WTC11 (cell line): ENCODE measurements at regions not wholly inside any gene's neighbourhood (a gene's known extent, or its start where the extent isn't known, plus 50 kb on each side); places are given as distances from the start of the nearest gene placed in this dataset.

Source experiments
- ATAC-seq: fragments of 200-7000 bp; cut with Tn5 transposase; 2 replicates; pipeline ENCODE4 v1.10.0; 2021; ENCODE audit warnings: mild to moderate bottlenecking, moderate library complexity
- CTCF ChIA-PET: fragments of 300-600 bp; sonication (Branson Sonifier 250); formaldehyde crosslinking; loops from one replicate; lab custom pipeline; 2021; ENCODE audit warnings: antibody characterized with exemption; lab: Charles Lee
- POLR2A ChIA-PET: fragments of 350-600 bp; sonication (Branson Sonifier 250); formaldehyde crosslinking; loops from one replicate; lab custom pipeline; 2021; ENCODE audit warnings: antibody characterized with exemption; lab: Charles Lee
- DNase-seq: peaks from one replicate; pipeline ENCODE4 v3.0.0; 2021; ENCODE audit warnings: low spot score
- H3K27ac Mint-ChIP-seq: 2 replicates; pipeline ENCODE4 v1.8.0; 2021; ENCODE audit warnings: mixed read lengths
- H3K27me3 Mint-ChIP-seq: 2 replicates; pipeline ENCODE4 v1.8.0; 2021; ENCODE audit warnings: low read depth, mild to moderate bottlenecking, moderate library complexity, mixed read lengths
- H3K36me3 Mint-ChIP-seq: 2 replicates; pipeline ENCODE4 v1.8.0; 2021; ENCODE audit warnings: mixed read lengths
- H3K4me1 Mint-ChIP-seq: 2 replicates; pipeline ENCODE4 v1.8.0; 2022; ENCODE audit warnings: mixed read lengths
- H3K4me3 Mint-ChIP-seq: 2 replicates; pipeline ENCODE4 v1.8.0; 2021; ENCODE audit warnings: mild to moderate bottlenecking, moderate library complexity, mixed read lengths
- H3K9me3 Mint-ChIP-seq: 2 replicates; pipeline ENCODE4 v1.8.0; 2021; ENCODE audit warnings: mixed read lengths
- EMX1 ChIP-seq: fragments of 250-450 bp; sonication (Bioruptor Pico); IDR thresholded peaks from 2 replicates; pipeline ENCODE4 v1.8.0; 2021; ENCODE audit warnings: mild to moderate bottlenecking
- ETV6 ChIP-seq: sonication (generic); formaldehyde crosslinking; IDR thresholded peaks from 2 replicates; pipeline ENCODE4 v1.8.1; 2022; ENCODE audit warnings: mild to moderate bottlenecking, missing genetic modification reagents
- FOXJ3 ChIP-seq: sonication (generic); formaldehyde crosslinking; IDR thresholded peaks from 2 replicates; pipeline ENCODE4 v1.9.0; 2021; ENCODE audit warnings: missing genetic modification reagents, mild to moderate bottlenecking, borderline replicate concordance
- FOXK1 ChIP-seq: sonication (generic); formaldehyde crosslinking; IDR thresholded peaks from 2 replicates; pipeline ENCODE4 v1.8.0; 2022; ENCODE audit warnings: mild to moderate bottlenecking, moderate library complexity, missing genetic modification reagents
- GABPB1 ChIP-seq: sonication (generic); formaldehyde crosslinking; IDR thresholded peaks from 2 replicates; pipeline ENCODE4 v1.8.1; 2023; ENCODE audit warnings: mild to moderate bottlenecking, missing genetic modification reagents
- IRF2 ChIP-seq: sonication (generic); formaldehyde crosslinking; IDR thresholded peaks from 2 replicates; pipeline ENCODE4 v1.8.0; 2022; ENCODE audit warnings: low read depth, missing genetic modification reagents, borderline replicate concordance
- JUN ChIP-seq: sonication (generic); formaldehyde crosslinking; IDR thresholded peaks from 2 replicates; pipeline ENCODE4 v1.8.0; 2023; ENCODE audit warnings: mild to moderate bottlenecking, missing genetic modification reagents
- KAT7 ChIP-seq: sonication (generic); formaldehyde crosslinking; IDR thresholded peaks from 2 replicates; pipeline ENCODE4 v1.8.1; 2023; ENCODE audit warnings: missing genetic modification reagents, mild to moderate bottlenecking, borderline replicate concordance
- MXD4 ChIP-seq: fragments of 250-450 bp; sonication (Bioruptor Pico); IDR thresholded peaks from 2 replicates; pipeline ENCODE4 v1.8.0; 2021; ENCODE audit warnings: mild to moderate bottlenecking, moderate library complexity, borderline replicate concordance
- RELA ChIP-seq: sonication (generic); formaldehyde crosslinking; IDR thresholded peaks from 2 replicates; pipeline ENCODE4 v1.8.1; 2022; ENCODE audit warnings: missing genetic modification reagents, mild to moderate bottlenecking, borderline replicate concordance
- TCF7 ChIP-seq: sonication (generic); formaldehyde crosslinking; IDR thresholded peaks from 2 replicates; pipeline ENCODE4 v1.8.0; 2022; ENCODE audit warnings: mild to moderate bottlenecking, low read depth, missing genetic modification reagents, moderate library complexity
- ZBTB21 ChIP-seq: sonication (generic); formaldehyde crosslinking; IDR thresholded peaks from 2 replicates; pipeline ENCODE4 v1.8.1; 2023; ENCODE audit warnings: mild to moderate bottlenecking, missing genetic modification reagents, borderline replicate concordance
- ZNF219 ChIP-seq: sonication (generic); formaldehyde crosslinking; IDR thresholded peaks from 2 replicates; pipeline ENCODE4 v1.8.0; 2023; ENCODE audit warnings: missing genetic modification reagents, mild to moderate bottlenecking, borderline replicate concordance
- ZNF416 ChIP-seq: fragments of 250-450 bp; sonication (Bioruptor Pico); IDR thresholded peaks from 2 replicates; pipeline ENCODE4 v1.9.0; 2021; ENCODE audit warnings: mild to moderate bottlenecking, inconsistent platforms
- TF ChIP-seq, protein P1 (sequence below): sonication (generic); formaldehyde crosslinking; IDR thresholded peaks from 2 replicates; pipeline ENCODE4 v1.8.1; 2022; ENCODE audit warnings: mild to moderate bottlenecking, missing genetic modification reagents, moderate library complexity, borderline replicate concordance
- TF ChIP-seq, protein P2 (sequence below): sonication (generic); formaldehyde crosslinking; IDR thresholded peaks from 2 replicates; pipeline ENCODE4 v1.8.1; 2022; ENCODE audit warnings: low read depth, missing genetic modification reagents, borderline replicate concordance
- TF ChIP-seq, protein P3 (sequence below): sonication (generic); formaldehyde crosslinking; IDR thresholded peaks from 2 replicates; pipeline ENCODE4 v1.8.0; 2023; ENCODE audit warnings: missing genetic modification reagents, mild to moderate bottlenecking, borderline replicate concordance
- TF ChIP-seq, protein P4 (sequence below): fragments of 200-600 bp; IDR thresholded peaks from 2 replicates; pipeline ENCODE4 v1.8.0; 2022; ENCODE audit warnings: antibody characterized with exemption
- TF ChIP-seq, protein P5 (sequence below): sonication (generic); formaldehyde crosslinking; IDR thresholded peaks from 2 replicates; pipeline ENCODE4 v1.8.1; 2023; ENCODE audit warnings: mild to moderate bottlenecking, missing genetic modification reagents, moderate library complexity

DNA sequence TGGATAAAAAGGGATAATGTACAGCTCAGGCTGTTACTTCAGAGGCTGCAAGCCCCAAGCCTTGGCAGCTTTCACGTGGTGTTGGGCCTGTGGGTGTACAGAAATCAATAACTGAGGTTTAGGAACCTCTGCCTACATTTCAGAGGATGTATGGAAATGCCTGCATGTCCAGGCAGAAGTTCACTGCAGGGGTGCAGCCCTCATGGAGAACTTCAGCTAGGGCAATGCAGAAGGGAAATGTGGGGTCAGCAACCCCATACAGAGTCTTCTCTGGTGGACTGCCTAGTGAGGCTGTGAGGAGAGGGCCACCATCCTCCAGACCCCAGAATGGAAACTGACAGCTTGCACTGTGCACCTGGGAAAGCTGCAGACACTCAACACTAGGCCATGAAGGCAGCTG lies 1350.3 kb downstream of the ROBO2 start (continued):
- TF ChIP-seq, protein P1, sequence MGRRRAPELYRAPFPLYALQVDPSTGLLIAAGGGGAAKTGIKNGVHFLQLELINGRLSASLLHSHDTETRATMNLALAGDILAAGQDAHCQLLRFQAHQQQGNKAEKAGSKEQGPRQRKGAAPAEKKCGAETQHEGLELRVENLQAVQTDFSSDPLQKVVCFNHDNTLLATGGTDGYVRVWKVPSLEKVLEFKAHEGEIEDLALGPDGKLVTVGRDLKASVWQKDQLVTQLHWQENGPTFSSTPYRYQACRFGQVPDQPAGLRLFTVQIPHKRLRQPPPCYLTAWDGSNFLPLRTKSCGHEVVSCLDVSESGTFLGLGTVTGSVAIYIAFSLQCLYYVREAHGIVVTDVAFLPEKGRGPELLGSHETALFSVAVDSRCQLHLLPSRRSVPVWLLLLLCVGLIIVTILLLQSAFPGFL (CRISPR knock-in tag), result no peak
- TF ChIP-seq, protein P2, sequence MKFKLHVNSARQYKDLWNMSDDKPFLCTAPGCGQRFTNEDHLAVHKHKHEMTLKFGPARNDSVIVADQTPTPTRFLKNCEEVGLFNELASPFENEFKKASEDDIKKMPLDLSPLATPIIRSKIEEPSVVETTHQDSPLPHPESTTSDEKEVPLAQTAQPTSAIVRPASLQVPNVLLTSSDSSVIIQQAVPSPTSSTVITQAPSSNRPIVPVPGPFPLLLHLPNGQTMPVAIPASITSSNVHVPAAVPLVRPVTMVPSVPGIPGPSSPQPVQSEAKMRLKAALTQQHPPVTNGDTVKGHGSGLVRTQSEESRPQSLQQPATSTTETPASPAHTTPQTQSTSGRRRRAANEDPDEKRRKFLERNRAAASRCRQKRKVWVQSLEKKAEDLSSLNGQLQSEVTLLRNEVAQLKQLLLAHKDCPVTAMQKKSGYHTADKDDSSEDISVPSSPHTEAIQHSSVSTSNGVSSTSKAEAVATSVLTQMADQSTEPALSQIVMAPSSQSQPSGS (CRISPR knock-in tag), result no peak

DNA sequence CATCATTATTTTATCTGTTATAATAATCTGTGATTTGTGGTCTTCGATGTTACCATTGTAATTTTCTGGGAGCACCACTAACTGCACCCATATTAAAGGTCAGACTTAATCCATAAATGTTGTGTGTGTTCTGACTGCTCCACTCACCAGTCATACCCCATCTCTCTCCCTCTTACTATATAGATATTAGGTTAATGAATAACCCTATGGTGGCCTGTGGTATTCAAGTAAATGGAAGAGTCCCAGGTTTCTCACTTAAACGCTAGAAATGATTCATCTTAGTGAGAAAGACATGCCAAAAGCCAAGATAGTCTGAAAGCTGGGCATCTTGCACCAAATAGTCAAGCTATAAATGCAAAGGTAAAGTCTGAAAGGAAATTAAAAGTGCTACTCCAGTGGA lies 1358.5 kb downstream of the ROBO2 start:
- H3K27ac Mint-ChIP-seq, result no peak overlapping the region
- no peaks in the 10 kb centered on the region; the same call in 1 of the 2 replicates for H3K36me3 Mint-ChIP-seq
- H3K9me3 Mint-ChIP-seq, result peaks cover 6% of the 10 kb centered on the region
- TF ChIP-seq ZNF219 (CRISPR knock-in tag), result no peak
- TF ChIP-seq, protein P3, sequence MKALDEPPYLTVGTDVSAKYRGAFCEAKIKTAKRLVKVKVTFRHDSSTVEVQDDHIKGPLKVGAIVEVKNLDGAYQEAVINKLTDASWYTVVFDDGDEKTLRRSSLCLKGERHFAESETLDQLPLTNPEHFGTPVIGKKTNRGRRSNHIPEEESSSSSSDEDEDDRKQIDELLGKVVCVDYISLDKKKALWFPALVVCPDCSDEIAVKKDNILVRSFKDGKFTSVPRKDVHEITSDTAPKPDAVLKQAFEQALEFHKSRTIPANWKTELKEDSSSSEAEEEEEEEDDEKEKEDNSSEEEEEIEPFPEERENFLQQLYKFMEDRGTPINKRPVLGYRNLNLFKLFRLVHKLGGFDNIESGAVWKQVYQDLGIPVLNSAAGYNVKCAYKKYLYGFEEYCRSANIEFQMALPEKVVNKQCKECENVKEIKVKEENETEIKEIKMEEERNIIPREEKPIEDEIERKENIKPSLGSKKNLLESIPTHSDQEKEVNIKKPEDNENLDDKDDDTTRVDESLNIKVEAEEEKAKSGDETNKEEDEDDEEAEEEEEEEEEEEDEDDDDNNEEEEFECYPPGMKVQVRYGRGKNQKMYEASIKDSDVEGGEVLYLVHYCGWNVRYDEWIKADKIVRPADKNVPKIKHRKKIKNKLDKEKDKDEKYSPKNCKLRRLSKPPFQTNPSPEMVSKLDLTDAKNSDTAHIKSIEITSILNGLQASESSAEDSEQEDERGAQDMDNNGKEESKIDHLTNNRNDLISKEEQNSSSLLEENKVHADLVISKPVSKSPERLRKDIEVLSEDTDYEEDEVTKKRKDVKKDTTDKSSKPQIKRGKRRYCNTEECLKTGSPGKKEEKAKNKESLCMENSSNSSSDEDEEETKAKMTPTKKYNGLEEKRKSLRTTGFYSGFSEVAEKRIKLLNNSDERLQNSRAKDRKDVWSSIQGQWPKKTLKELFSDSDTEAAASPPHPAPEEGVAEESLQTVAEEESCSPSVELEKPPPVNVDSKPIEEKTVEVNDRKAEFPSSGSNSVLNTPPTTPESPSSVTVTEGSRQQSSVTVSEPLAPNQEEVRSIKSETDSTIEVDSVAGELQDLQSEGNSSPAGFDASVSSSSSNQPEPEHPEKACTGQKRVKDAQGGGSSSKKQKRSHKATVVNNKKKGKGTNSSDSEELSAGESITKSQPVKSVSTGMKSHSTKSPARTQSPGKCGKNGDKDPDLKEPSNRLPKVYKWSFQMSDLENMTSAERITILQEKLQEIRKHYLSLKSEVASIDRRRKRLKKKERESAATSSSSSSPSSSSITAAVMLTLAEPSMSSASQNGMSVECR (CRISPR knock-in tag), result no peak
- no peak for TF ChIP-seq JUN (CRISPR knock-in tag)
- TF ChIP-seq, protein P4, sequence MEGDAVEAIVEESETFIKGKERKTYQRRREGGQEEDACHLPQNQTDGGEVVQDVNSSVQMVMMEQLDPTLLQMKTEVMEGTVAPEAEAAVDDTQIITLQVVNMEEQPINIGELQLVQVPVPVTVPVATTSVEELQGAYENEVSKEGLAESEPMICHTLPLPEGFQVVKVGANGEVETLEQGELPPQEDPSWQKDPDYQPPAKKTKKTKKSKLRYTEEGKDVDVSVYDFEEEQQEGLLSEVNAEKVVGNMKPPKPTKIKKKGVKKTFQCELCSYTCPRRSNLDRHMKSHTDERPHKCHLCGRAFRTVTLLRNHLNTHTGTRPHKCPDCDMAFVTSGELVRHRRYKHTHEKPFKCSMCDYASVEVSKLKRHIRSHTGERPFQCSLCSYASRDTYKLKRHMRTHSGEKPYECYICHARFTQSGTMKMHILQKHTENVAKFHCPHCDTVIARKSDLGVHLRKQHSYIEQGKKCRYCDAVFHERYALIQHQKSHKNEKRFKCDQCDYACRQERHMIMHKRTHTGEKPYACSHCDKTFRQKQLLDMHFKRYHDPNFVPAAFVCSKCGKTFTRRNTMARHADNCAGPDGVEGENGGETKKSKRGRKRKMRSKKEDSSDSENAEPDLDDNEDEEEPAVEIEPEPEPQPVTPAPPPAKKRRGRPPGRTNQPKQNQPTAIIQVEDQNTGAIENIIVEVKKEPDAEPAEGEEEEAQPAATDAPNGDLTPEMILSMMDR, result no peak
- TF ChIP-seq ZBTB21, result no peak
- no peak for TF ChIP-seq MXD4 (CRISPR knock-in tag)
- TF ChIP-seq EMX1, result no peak
- TF ChIP-seq KAT7 (CRISPR knock-in tag), result no peak
- H3K4me3 Mint-ChIP-seq, result no peak overlapping the region
- CTCF ChIA-PET, result no interaction called here
- ATAC-seq, result no peak
- no peaks in the 10 kb centered on the region for H3K27me3 Mint-ChIP-seq
- POLR2A ChIA-PET, result no interaction called here
- no peaks in the 10 kb centered on the region for H3K4me1 Mint-ChIP-seq
- no peak for DNase-seq

DNA sequence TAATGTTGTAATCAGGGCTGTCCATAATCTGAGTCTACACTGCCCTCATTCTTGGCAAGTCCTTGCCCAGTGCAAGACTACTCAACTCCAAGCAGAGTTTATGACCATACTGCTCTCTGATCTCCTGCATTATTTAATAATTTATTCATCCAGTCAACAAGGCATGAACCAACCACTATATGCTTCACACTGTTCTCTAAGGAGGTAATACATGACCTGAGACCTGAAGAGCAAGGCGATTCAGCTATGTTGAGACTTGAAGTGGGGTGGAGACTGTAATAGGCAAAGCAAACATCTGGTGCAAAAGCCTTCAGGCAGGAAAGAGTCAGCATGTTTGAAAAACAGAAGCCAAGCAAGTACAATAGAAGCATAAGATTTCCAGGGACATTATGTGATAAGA lies 1362.8 kb downstream of the ROBO2 start:
- Mint-ChIP-seq H3K27me3 (no peaks in the 10 kb centered on the region), H3K4me3 (no peak overlapping the region), H3K27ac (no peak overlapping the region), H3K36me3 (no peaks in the 10 kb centered on the region), H3K4me1 (no peaks in the 10 kb centered on the region), H3K9me3 (no peaks in the 10 kb centered on the region)
- ATAC-seq (no peak), DNase-seq (no peak)
- CTCF ChIA-PET, result no interaction called here
- TF ChIP-seq, protein P5, sequence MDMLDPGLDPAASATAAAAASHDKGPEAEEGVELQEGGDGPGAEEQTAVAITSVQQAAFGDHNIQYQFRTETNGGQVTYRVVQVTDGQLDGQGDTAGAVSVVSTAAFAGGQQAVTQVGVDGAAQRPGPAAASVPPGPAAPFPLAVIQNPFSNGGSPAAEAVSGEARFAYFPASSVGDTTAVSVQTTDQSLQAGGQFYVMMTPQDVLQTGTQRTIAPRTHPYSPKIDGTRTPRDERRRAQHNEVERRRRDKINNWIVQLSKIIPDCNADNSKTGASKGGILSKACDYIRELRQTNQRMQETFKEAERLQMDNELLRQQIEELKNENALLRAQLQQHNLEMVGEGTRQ (CRISPR knock-in tag), result no peak
- TF ChIP-seq RELA (CRISPR knock-in tag) (no peak), ETV6 (CRISPR knock-in tag) (no peak), FOXJ3 (CRISPR knock-in tag) (no peak), JUN (CRISPR knock-in tag) (no peak), FOXK1 (CRISPR knock-in tag) (no peak), GABPB1 (CRISPR knock-in tag) (no peak), TCF7 (no peak), IRF2 (CRISPR knock-in tag) (no peak), ZNF416 (CRISPR knock-in tag) (no peak)
- TF ChIP-seq, protein P1 (CRISPR knock-in tag), result no peak
- POLR2A ChIA-PET, result no interaction called here
